HL-60 (cell line): ENCODE measurements at regions not wholly inside any gene's neighbourhood (a gene's known extent, or its start where the extent isn't known, plus 50 kb on each side); places are given as distances from the start of the nearest gene placed in this dataset.

Source experiments
- DNase-seq, 2 experiments: peaks; one replicate each; pipeline ENCODE4 v3.0.0-alpha.2; 2010 to 2020; ENCODE audit warnings: low read depth in 1 of 2, low spot score in 1 of 2
- H3K27ac ChIP-seq: fragments of 250-450 bp; sonication (Bioruptor Pico); replicated peaks from 2 replicates; pipeline ENCODE4 v1.5.1; 2020; ENCODE audit warnings: mild to moderate bottlenecking, moderate library complexity
- H3K27me3 ChIP-seq: fragments of 250-450 bp; sonication (Bioruptor Pico); 2 replicates; pipeline ENCODE4 v1.5.1; 2021; ENCODE audit warnings: mild to moderate bottlenecking, moderate library complexity; ENCODE audit not compliant: insufficient read depth, poor library complexity, severe bottlenecking
- H3K4me3 ChIP-seq: replicated peaks from 2 replicates; pipeline ENCODE4 v1.5.1; 2011; ENCODE audit warnings: mild to moderate bottlenecking, control low read depth, low read length; ENCODE audit not compliant: insufficient read depth
- CTCF ChIP-seq: IDR thresholded peaks from one replicate; pipeline ENCODE4 v1.5.1; 2011; ENCODE audit warnings: low read length, control low read depth, inconsistent platforms; ENCODE audit not compliant: insufficient read depth
- GABPA ChIP-seq: IDR thresholded peaks from 2 replicates; pipeline ENCODE4 v1.6.1; 2012; ENCODE audit warnings: low read depth
- POLR2AphosphoS5 ChIP-seq: IDR thresholded peaks from 2 replicates; pipeline ENCODE4 v1.6.1; 2012; ENCODE audit warnings: low read depth
- REST ChIP-seq: IDR thresholded peaks from 2 replicates; pipeline ENCODE4 v1.6.1; 2012; ENCODE audit warnings: low read depth; ENCODE audit not compliant: insufficient replicate concordance
- SPI1 ChIP-seq: IDR thresholded peaks from 2 replicates; pipeline ENCODE4 v1.6.1; 2012; ENCODE audit warnings: low read depth, mild to moderate bottlenecking, borderline replicate concordance

- TF ChIP-seq GABPA (no peak), POLR2AphosphoS5 (no peak), REST (no peak), SPI1 (no peak), CTCF (no peak)
- DNase-seq: no peak
- no peak overlapping the region for H3K4me3 ChIP-seq
- no peaks in the 10 kb centered on the region for H3K27me3 ChIP-seq
- H3K27ac ChIP-seq: no peak overlapping the region
Observed at GRCh38 chr4:75122424-75123014, 189.6 kb downstream of the PARM1 start.

- H3K27me3 ChIP-seq: no peaks in the 10 kb centered on the region
- DNase-seq: no peak
- H3K4me3 ChIP-seq: no peak overlapping the region
- TF ChIP-seq CTCF: no peak
- no peak for TF ChIP-seq GABPA
- no peak overlapping the region for H3K27ac ChIP-seq
Observed at GRCh38 chr4:75118739-75119138, 185.8 kb downstream of the PARM1 start.

GRCh38 chr4:75110061-75110460 is 177.1 kb downstream of the PARM1 start:
- Histone ChIP-seq H3K4me3 (no peak overlapping the region), H3K27me3 (no peaks in the 10 kb centered on the region), H3K27ac (no peak overlapping the region)
- no peak for DNase-seq
- TF ChIP-seq GABPA (no peak), POLR2AphosphoS5 (no peak), REST (no peak), SPI1 (no peak), CTCF (no peak)
